ENCODE measurements at regions not wholly inside any gene's neighbourhood (a gene's known extent, or its start where the extent isn't known, plus 50 kb on each side); places are given as distances from the start of the nearest gene placed in this dataset.

DNA sequence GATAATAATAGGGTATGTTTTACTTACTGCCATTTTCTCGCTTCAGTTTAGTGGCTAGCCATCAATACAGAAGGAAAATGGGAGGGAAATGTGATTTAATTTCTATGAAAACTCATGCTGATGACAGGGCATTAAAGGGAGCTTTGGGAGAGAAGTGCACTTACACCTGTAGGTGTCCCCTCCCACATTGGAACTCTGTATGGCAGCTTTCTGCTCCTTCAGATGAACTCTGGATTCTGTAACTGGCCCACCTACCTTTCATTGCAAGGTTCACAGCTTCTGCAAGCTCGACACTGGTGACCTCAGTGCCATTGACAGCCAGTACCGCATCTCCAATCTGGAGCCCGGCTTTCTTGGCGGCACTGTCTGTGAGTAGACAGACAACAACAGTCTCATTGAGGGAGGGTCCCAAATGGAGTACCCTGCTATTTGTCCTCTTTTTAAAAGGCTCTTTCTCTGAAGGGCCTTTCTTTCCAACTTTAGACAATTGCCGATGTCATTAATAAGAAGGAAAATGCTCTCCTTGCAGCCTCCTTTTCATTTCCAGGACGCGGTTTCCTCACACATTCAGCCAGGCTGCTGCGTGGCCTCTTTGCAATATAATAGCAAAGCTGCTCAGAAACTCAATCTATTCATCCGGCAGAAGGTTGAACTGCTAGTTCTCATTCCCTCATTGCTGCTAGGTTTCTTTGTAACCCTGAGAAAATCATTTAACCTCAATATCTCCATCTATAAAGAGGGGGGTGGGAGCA lies 63.6 kb downstream of the NUDT12 start:
- DNase-seq = no peak

- no peak for DNase-seq
Measured at GRCh38 chr5:103498211-103498610, 64.4 kb downstream of the NUDT12 start.

- no peak for DNase-seq
Measured at GRCh38 chr5:103497781-103498180, 64.8 kb downstream of the NUDT12 start.

DNA sequence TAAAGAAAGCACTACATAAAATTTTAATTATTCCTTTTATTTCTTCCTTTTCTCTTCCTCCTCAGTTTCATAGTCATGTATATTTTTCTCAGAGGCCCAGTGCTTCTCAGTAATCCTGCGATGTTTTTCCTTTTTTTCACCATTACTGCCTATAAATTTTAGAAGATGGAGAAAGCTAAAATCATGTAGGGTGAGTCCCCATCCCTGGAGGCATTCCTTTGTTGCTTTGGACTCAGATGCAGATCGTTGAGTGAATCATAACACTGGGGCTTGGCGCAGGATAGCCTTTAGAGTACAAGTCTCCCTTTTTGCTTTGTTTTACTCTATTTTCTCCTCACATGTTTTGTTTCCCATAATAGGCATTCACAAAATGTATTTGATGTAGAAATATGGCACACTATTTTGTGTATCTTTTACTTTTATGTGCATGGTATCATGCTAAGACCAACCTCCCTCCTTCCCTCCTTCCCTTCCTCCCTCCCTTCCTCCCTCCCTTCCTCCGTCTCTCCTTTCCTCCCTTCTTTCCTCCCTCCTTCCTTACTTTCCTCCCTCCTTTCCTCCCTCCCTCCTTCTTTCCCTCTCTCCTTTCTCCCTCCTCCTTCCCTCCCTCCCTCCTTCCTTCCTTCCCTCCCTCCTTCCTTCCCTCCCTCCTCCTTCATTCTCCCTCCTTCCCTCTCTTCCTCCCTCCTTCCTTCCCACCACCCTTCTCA lies 72.4 kb downstream of the NUDT12 start:
- no peak for DNase-seq

GRCh38 chr5:103489307-103489706 lies 73.3 kb downstream of the NUDT12 start:
- DNase-seq = no peak

DNA sequence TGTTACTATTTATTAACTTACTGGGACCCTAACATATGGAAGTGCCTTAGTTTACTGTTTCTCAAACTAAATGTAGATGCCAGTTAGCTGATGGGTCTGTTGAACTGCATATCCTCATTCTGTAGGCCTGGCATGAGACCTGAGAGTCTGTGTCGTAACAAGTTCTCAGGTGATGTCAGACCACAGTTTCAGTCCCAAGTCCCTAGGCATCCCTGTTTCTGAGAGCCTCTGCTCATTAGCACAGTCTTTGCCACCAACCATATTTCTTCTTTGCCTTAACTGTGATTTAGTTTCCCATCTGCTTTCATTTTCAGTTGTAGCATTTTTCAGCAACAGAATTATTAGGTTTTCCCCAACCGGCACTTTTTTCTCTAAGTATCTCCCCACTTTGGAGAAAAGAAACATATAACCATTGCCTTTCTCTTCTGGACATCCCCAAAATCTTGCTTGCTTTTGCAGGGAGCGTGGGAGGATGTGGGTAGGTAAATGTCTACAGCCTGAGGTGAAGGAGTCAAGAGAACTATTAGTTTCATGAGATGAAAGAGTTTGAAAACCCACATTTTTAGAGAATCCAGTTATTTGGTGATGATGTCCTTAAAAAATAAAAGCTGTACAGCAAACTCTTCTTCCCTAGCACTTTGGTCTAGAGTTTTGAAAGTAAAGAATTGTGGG lies 74.6 kb downstream of the NUDT12 start:
- DNase-seq = no peak

DNA sequence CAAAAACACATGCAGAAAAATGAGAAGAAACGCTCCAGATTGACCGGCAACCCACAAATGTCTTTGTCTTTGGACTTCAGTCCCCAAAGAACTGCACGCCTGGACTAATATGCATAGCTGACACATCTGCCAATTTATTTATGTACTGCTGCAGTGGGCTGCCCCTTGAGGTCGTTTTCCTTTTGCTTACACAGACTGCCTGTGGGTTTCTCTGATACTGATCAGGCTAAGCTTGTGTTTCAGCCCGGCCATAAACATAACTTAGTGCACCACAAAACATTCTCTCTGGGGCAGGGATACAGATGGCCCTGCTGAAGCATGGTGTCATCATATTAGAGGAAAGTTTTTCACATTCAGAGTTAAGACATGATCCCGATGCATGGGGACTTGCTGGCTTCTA lies 75.4 kb downstream of the NUDT12 start:
- no peak for DNase-seq

DNA sequence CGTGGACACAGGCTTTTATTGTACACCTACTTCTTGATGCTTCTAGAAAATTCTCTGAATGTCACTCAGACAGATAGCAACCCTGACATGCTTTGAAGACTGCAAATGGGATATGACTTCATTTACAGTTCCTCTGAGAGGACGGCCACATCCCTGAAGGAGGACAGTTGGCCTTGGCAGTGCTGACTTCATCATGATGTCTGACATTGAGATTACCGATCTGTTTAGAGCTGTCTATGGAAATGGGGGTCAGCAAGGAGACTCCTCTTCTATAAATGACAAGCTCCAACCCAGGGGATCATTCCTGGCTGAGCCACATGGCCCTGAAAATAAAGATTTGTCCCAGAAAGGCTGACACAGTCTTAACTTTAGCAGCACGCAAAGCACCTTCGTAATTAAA lies 75.8 kb downstream of the NUDT12 start:
- no peak for DNase-seq

DNA sequence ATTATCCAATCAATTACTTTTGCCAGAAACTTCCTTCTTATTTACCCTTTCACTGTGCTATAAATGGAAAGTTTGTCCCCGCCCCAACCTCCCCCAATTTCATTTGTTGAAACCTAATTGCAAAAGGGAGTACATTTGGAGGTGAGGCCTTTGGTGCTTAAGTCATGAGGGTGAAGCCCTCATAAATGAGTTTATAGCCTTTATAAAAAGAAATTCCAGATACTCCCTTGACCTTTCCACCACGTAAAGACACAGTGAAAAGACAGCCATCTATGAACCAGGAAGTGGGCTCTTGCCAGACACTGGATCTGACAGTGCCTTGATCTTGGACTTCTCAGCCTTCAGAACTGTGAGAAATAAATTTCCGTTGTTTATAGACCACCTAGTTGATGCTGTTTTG lies 82.3 kb downstream of the NUDT12 start:
- DNase-seq = no peak

DNA sequence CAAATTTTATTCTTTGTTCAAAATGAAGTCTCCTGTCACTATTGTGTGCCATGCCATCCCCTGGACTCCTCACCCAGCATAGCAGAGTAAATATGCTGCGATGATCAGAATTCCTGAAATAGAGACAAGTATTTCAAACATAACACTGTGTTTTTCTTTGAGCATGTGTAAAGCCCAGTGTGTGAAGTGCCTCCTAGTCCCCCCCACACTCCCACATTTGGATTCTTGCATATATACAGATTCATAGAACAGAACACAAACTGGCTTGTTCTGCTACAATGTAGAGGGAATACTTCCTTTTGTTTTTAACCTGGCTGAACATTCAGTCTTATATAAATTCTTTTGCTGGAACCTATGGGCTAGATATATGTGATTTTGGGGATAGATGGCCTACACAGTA lies 84.9 kb downstream of the NUDT12 start:
- no peak for DNase-seq

- DNase-seq = no peak
Measured at GRCh38 chr5:103476811-103477210, 85.8 kb downstream of the NUDT12 start.

DNA sequence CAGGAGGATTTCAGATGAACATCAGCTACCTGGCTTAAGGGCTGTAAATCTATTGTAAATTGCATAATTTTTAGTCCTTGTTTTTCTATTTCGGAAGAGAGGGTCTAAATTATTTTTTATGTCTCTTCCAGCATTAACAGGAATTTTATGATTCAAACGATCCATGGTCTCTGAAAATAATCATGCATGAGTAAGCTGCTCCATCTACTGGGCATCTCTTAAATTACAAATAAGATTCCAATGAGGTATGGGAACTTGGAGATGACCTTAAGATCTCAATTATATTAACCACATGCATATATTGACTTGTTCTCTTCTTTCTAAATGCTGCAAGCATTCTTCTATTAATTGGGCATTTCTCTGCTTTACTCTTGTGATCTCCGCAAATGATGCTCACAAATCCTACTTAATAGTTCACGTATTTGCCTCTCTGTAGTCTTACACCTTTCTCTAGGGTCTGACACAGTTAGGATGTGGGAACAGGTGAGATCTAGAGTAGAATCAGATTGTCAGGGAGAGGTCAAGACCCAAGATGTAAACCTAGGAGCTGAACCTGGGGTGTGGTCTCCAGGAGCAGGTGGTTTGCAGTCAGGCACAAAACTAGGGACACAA lies 86.9 kb downstream of the NUDT12 start:
- peak; percentile 0 for DNase-seq

DNA sequence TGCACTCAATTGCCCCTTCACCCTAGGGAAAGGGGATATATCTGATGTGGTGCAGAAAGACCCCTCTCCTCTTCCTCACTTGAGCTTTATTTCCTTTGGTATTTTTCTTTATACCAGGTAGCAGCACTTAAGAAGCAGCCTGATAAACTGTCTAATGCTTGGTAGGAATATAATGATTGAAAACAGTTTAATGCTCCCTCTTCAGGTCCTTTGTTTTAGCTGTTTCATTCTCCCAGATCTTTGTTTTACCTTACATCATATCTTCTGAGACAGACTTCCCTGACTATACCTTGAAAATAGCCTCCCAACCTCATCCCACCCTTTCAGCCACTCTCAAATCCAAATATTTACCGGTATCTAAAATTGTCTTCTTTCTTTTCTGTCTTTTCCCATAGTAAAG lies 87.9 kb downstream of the NUDT12 start:
- DNase-seq = no peak

DNA sequence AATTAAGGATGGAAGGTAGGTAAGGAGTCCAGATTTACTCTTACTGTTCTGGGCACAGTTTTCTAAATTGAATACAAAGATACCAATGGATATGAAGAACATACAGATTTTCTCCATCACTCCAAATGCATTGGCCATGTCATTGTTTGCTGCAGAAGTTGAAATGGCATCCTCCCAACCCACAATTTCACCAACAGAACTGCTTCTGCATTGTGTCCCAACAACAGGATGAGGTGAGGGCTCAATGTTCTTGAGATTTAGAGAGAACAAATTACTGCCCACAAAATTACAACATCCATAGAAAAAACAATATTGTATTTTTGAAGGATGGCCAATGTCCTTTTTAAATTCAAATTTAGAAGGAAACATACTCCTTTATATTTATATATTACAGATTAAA lies 88.9 kb downstream of the NUDT12 start:
- no peak for DNase-seq

DNA sequence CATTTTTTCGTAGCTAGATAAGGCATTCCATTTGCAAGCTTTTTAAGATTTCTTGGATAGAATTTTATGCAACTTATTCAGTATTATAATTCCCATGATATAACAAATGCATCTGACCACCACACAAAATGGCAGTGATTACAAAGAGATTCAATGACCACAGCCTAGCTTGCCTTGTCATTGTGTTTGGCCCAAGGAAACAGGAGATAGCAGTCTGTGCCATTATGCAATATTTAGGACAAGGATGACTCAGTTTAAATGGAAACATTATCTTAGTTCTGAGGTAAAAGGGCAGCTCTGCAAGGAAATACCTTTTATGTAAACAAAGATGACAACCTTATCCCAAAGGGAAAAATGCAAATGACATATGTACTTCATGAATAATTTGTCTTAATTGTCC lies 89.8 kb downstream of the NUDT12 start:
- DNase-seq = no peak

- no peak for DNase-seq
Measured at GRCh38 chr5:103472265-103472664, 90.3 kb downstream of the NUDT12 start.

DNA sequence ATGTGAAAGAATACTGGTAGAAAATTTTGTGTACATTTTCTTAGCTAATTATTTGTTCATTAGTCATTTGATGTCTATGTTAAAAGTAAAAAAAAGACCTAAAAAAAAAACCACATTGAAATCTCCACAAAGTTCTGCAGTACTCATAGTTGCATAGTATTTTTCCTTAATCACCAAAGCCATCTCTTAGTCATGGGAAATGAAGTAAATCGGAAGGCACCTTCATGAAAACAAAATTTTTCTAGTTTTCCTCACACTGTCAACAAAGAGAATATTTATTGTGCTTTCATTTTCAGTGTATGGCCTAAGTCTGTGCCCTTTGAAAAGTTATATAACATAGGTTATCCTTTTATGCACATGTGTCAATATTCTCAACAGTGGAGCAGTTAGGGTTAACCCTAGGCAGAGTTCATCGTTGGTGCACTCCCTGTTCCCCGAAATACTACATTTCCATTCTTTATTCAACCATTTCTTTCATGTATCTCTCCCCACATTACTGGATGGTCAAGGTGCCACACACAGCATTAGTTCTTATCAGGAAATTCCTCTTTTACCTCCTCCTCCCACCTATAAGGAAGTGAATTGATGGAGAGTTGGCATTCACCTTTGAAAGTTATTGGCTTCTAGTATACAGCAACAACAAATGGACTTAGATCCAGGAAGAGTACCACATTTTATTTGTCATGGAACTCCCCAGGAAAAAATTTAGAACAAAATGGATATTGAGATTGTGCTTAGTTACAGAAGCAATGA lies 93.1 kb downstream of the NUDT12 start:
- DNase-seq = no peak

GRCh38 chr5:103467831-103468230 lies 94.8 kb downstream of the NUDT12 start:
- DNase-seq = no peak

- DNase-seq = no peak
Measured at GRCh38 chr5:103466495-103466894, 96.1 kb downstream of the NUDT12 start.

DNA sequence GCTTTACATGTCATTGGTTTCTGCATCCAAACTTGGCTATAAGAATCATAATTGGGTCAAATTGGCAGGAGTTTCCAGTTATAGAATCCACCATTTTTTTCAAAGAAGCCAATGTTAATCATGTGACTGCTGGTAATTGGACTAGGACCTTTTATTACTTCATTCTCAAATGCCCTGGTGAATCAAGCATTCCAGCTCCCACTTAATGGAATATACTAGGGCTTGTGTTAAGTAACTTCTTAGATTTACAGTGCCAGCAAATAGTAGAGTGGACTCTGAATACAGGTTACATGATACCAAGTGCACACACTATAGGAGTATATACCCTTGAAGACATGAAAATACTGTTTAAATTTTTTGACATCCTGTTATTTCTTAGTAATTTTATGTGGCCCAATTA lies 96.7 kb downstream of the NUDT12 start:
- no peak for DNase-seq

- no peak for DNase-seq
Measured at GRCh38 chr5:103464835-103465484, 97.6 kb downstream of the NUDT12 start.

GRCh38 chr5:103463261-103463660 lies 99.3 kb downstream of the NUDT12 start:
- DNase-seq = no peak

Measured in NCI-H146 (cell line).